Kidney (tissue), 13 donors: ENCODE measurements at regions not wholly inside any gene's neighbourhood (a gene's known extent, or its start where the extent isn't known, plus 50 kb on each side); places are given as distances from the start of the nearest gene placed in this dataset.

ENCODE experiments used
- DNase-seq, 5 donors: peaks; one replicate each; pipeline ENCODE4 v3.0.0-alpha.2; 2013 to 2020
- FAIRE-seq: peaks from 2 replicates; lab custom pipeline; 2012; peaks lifted over from hg19 to GRCh38; lab: Jason Lieb, UNC
- H3K27ac ChIP-seq, 2 donors: one replicate each; pipeline ENCODE4 v1.7.0; 2013; ENCODE audit warnings: low read depth in 2 of 2, low read length in 2 of 2, inconsistent platforms in 1 of 2
- H3K27me3 ChIP-seq: one replicate; pipeline ENCODE4 v1.7.1; 2013; ENCODE audit warnings: low read length, inconsistent platforms; ENCODE audit not compliant: control insufficient read depth, insufficient read depth
- H3K36me3 ChIP-seq, 3 donors: one replicate each; pipeline versions ENCODE4 v1.7.0 to v1.7.1; 2013; ENCODE audit warnings: low read length in 3 of 3, control low read depth in 1 of 3, inconsistent platforms in 1 of 3; ENCODE audit not compliant: insufficient read depth in 3 of 3, control insufficient read depth in 2 of 3
- H3K4me1 ChIP-seq, 3 donors: one replicate each; pipeline versions ENCODE4 v1.7.0 to v1.7.1; 2013; ENCODE audit warnings: low read length in 3 of 3, inconsistent platforms in 1 of 3, low read depth in 1 of 3; ENCODE audit not compliant: control insufficient read depth in 2 of 3, insufficient read depth in 2 of 3
- H3K4me3 ChIP-seq, 3 donors: one replicate each; pipeline versions ENCODE4 v1.7.0 to v1.8.1; 2013; ENCODE audit warnings: low read length in 3 of 3, control low read depth in 1 of 3, inconsistent platforms in 1 of 3
- H3K9ac ChIP-seq, 3 donors: one replicate each; pipeline versions ENCODE4 v1.7.0 to v1.7.1; 2013; ENCODE audit warnings: low read length in 3 of 3, control low read depth in 1 of 3, inconsistent platforms in 1 of 3
- H3K9me3 ChIP-seq, 3 donors: one replicate each; pipeline versions ENCODE4 v1.7.0 to v1.7.1; 2013; ENCODE audit warnings: low read length in 3 of 3, control low read depth in 1 of 3, inconsistent platforms in 1 of 3; ENCODE audit not compliant: control insufficient read depth in 2 of 3, insufficient read depth in 1 of 3
- intact Hi-C: fragments of 100-400 bp; cut with DNase I; formaldehyde crosslinking; loops from one replicate; pipeline ENCODE4 v1.11.1; 2022
- TF ChIP-seq, protein P1 (sequence below): IDR thresholded peaks from 3 replicates; pipeline ENCODE4 v1.5.1; 2012; ENCODE audit warnings: mild to moderate bottlenecking, moderate library complexity, borderline replicate concordance; ENCODE audit not compliant: insufficient read depth; ENCODE audit errors: extremely low read depth
- donor health status: control.
- donor health status: control.
- donor health status: control.
- donor health status: control.
- donor health status: control.
- donor health status: DM: yes; HTN: yes; CAD: no.
- donor health status: Normal renal cell carcinoma (clear cell type).

DNA sequence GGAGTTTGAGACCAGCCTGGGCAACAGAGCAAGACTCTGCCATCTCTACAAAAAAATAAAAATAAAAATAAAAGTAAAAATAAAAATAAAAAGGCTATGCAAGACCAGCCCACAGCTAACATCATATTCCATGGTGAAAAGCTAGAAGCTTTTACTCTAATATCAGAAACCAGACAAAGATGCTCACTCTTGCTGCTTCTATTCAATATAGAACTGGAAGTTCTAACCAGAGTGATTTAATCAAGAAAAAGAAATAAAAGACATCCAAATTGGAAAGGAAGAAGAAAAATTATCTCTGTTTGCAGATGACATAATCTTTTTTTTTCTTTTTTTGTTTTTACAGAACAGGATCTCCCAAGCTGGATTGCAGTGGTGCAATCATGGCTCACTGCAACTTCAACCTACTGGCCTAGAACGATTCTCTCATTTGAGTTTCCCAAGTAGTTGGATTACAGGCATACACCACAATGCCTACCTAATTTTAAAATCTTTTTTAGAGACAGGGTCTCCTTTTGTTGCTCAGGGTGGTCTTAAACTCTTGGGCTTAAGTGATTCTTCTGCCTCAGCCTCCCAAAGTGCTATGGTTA is 100.7 kb upstream of the JAG1 start:
- DNase-seq: no peak
- H3K36me3 ChIP-seq: no peaks in the 10 kb centered on the region
- intact Hi-C loops: no loop called here

DNA sequence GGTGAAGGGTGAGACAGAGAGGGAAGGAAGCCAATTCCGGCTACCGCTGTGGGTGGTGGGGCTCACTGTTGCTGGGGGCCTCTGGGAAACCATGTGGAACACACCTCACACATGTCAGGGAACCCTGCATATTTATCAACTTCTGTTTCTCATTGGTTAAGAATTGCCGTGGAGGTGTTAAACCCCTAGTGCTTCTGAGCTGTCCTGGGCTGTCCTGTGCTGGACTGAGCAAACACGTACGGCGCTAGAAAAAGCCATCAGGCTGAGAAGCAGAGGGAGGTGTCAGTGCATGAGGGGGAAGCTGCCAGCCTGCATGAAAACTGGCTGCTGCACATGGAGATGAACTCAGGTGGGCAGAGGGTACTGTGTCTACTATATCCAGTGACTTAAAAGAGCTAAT is 103.9 kb upstream of the JAG1 start:
- TF ChIP-seq, protein P1, sequence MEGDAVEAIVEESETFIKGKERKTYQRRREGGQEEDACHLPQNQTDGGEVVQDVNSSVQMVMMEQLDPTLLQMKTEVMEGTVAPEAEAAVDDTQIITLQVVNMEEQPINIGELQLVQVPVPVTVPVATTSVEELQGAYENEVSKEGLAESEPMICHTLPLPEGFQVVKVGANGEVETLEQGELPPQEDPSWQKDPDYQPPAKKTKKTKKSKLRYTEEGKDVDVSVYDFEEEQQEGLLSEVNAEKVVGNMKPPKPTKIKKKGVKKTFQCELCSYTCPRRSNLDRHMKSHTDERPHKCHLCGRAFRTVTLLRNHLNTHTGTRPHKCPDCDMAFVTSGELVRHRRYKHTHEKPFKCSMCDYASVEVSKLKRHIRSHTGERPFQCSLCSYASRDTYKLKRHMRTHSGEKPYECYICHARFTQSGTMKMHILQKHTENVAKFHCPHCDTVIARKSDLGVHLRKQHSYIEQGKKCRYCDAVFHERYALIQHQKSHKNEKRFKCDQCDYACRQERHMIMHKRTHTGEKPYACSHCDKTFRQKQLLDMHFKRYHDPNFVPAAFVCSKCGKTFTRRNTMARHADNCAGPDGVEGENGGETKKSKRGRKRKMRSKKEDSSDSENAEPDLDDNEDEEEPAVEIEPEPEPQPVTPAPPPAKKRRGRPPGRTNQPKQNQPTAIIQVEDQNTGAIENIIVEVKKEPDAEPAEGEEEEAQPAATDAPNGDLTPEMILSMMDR: no peak
- intact Hi-C loops: no loop called here
- Histone ChIP-seq H3K27ac (no peak overlapping the region), H3K4me3 (no peak overlapping the region), H3K9ac (no peak overlapping the region), H3K36me3 (no peaks in the 10 kb centered on the region), H3K4me1 (no peaks in the 10 kb centered on the region), H3K9me3 (no peaks in the 10 kb centered on the region), H3K27me3 (no peaks in the 10 kb centered on the region)
- no peak for FAIRE-seq
- peak in 2 of 5 donors; percentile 30 to 50 for DNase-seq

More for the DNA sequence above, 100.7 kb upstream of the JAG1 start:
- H3K4me3 ChIP-seq: no peak overlapping the region
- H3K4me1 ChIP-seq: no peaks in the 10 kb centered on the region
- TF ChIP-seq, protein P1: no peak
- H3K9me3 ChIP-seq: no peaks in the 10 kb centered on the region
- no peaks in the 10 kb centered on the region for H3K27me3 ChIP-seq
- no peak for FAIRE-seq
- no peak overlapping the region for H3K27ac ChIP-seq
- no peak overlapping the region for H3K9ac ChIP-seq

DNA sequence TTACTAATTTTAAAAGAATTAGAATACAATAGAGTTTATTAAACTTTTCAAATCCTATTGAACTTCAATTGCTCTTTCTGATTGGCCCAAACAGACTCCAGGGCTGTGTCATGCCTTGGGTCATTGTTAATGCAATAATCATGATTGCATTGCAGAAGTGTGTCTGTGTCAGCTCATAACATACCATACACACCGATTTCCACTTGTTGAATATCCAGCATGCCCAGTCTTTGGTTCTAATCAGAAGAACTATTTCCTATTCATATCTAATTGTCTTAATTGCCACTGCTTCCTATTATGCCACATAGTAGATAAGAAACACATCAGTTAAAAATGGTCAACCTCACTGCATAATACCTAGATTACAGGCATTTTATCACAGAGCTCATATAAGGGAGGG is 106.1 kb upstream of the JAG1 start:
- TF ChIP-seq, protein P1: no peak
- intact Hi-C loops: no loop called here
- no peaks in the 10 kb centered on the region for H3K9me3 ChIP-seq
- DNase-seq (no peak), FAIRE-seq (no peak)
- H3K27me3 ChIP-seq: no peaks in the 10 kb centered on the region
- H3K4me1 ChIP-seq: peaks cover 0 to 4% (median 0%) of the 10 kb centered on the region in 3 donors
- no peaks in the 10 kb centered on the region for H3K36me3 ChIP-seq
- no peak overlapping the region for H3K27ac ChIP-seq
- no peak overlapping the region for H3K4me3 ChIP-seq
- H3K9ac ChIP-seq: no peak overlapping the region

DNA sequence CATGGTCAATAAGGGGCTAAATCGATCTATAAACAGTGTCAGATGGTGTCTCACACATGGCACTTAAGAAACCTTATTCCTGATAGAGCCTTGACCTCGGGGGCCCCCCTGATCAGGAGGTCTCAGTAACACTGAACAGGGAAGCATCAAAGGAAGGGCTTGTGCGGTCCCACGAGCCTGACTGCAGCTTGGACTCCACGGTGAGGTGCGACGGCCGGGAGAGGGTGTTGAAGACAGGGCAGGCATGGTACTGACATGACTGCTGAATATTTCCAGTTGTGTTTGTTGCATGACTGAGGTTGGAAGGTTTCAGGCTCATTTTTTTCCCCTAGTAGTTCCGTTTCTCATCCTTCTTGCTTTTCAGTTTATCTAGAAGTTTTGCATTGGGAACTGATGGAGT is 107.1 kb upstream of the JAG1 start:
- TF ChIP-seq, protein P1: no peak
- no peaks in the 10 kb centered on the region for H3K9me3 ChIP-seq
- H3K36me3 ChIP-seq: no peaks in the 10 kb centered on the region
- no peak for DNase-seq
- no peaks in the 10 kb centered on the region for H3K27me3 ChIP-seq
- peaks cover 0 to 4% (median 0%) of the 10 kb centered on the region in 3 donors for H3K4me1 ChIP-seq
- no peak overlapping the region for H3K27ac ChIP-seq
- FAIRE-seq: no peak
- intact Hi-C loops: no loop called here
- H3K4me3 ChIP-seq: no peak overlapping the region
- H3K9ac ChIP-seq: no peak overlapping the region
